Spleen (tissue), 11 donors: ENCODE measurements at regions not wholly inside any gene's neighbourhood (a gene's known extent, or its start where the extent isn't known, plus 50 kb on each side); places are given as distances from the start of the nearest gene placed in this dataset.
"Not testable (repeated sequence)": the region's sequence is repeated elsewhere in the genome, so short reads cannot be mapped to it uniquely, and the experiment has no call there.

ENCODE experiments used
- DNase-seq: peaks from one replicate; pipeline ENCODE4 v3.0.0-alpha.2; 2020
- H3K27ac ChIP-seq, 8 donors: fragments of 200-600 bp; sonication (generic) in 7 of 8; 1 replicate in 4 of 8; 2 replicates in 4 of 8; pipeline versions ENCODE4 v1.5.0 to v1.8.0; 2016 to 2021; ENCODE audit warnings: inconsistent platforms in 4 of 8, mild to moderate bottlenecking in 4 of 8, moderate library complexity in 1 of 8
- H3K27me3 ChIP-seq, 7 donors: fragments of 200-600 bp; sonication (generic) in 6 of 7; replicated peaks in 1 of 7; 1 replicate in 4 of 7; 2 replicates in 3 of 7; pipeline versions ENCODE4 v1.5.0 to v1.8.0; 2016 to 2021; ENCODE audit warnings: inconsistent platforms in 3 of 7, mild to moderate bottlenecking in 1 of 7
- H3K36me3 ChIP-seq, 6 donors: fragments of 200-600 bp; sonication (generic) in 5 of 6; 1 replicate in 4 of 6; 2 replicates in 2 of 6; pipeline versions ENCODE4 v1.5.0 to v1.8.0; 2016 to 2021; ENCODE audit warnings: inconsistent platforms in 2 of 6
- H3K4me1 ChIP-seq, 6 donors: fragments of 200-600 bp; sonication (generic) in 5 of 6; 1 replicate in 3 of 6; 2 replicates in 3 of 6; pipeline versions ENCODE4 v1.5.0 to v1.8.0; 2016 to 2021; ENCODE audit warnings: inconsistent platforms in 3 of 6
- H3K4me3 ChIP-seq, 8 donors: fragments of 200-600 bp; sonication (generic) in 7 of 8; 1 replicate in 4 of 8; 2 replicates in 4 of 8; pipeline versions ENCODE4 v1.5.0 to v1.8.0; 2016 to 2021; ENCODE audit warnings: inconsistent platforms in 4 of 8, mild to moderate bottlenecking in 4 of 8, moderate library complexity in 2 of 8
- H3K9me3 ChIP-seq, 8 donors: fragments of 200-600 bp; sonication (generic) in 7 of 8; 1 replicate in 4 of 8; 2 replicates in 4 of 8; pipeline versions ENCODE4 v1.5.0 to v1.8.0; 2016 to 2021; ENCODE audit warnings: inconsistent platforms in 4 of 8
- POLR2A ChIP-seq, 3 donors: fragments of 450-650 bp; IDR thresholded peaks; one replicate each; pipeline ENCODE4 v1.5.1; 2017; ENCODE audit warnings: antibody characterized with exemption in 3 of 3, mild to moderate bottlenecking in 1 of 3
- POLR2AphosphoS5 ChIP-seq, 3 donors: sonication (generic); formaldehyde crosslinking; IDR thresholded peaks; one replicate each; pipeline ENCODE4 v1.5.1; 2017; ENCODE audit warnings: antibody characterized with exemption in 3 of 3
- WGBS, 5 donors: extraction: QIAGEN DNeasy Blood & Tissue Kit in 3 of 5; methylation state at CpG; one replicate each; pipeline versions ENCODE4 v1.1.5 to v1.1.7; 2013 to 2018; 5-methylcytosine and 5-hydroxymethylcytosine counted together
- intact Hi-C: fragments of 100-400 bp; cut with DNase I; formaldehyde crosslinking; loops from one replicate; pipeline ENCODE4 v1.15.0; 2023; ENCODE audit warnings: low total_unique reads
- TF ChIP-seq, protein P1 (sequence below), 11 experiments: fragments of 200-600 bp in 7 of 11; fragments of 450-650 bp in 4 of 11; sonication (generic) in 4 of 11; IDR thresholded peaks in 8 of 11; conservative IDR thresholded peaks in 3 of 11; 1 replicate in 7 of 11; 2 replicates in 4 of 11; pipeline versions ENCODE4 v1.4.0 to v1.8.0; 2016 to 2021; ENCODE audit warnings: antibody characterized with exemption in 11 of 11, inconsistent platforms in 4 of 11, mild to moderate bottlenecking in 1 of 11
- donor health status: healthy with polysubstance abuse.
- donor health status: DM: no; HTN: no; CAD: no; lungs with moderate emphysema.
- donor health status: DM: no; HTN: no; CAD: no.
- donor health status: Bipolar disorder and iron deficiency.
- donor health status: healthy.
- donor health status: DM: no; HTN: no; CAD: no.
- donor health status: DM: yes; HTN: yes; CAD: no.

DNA sequence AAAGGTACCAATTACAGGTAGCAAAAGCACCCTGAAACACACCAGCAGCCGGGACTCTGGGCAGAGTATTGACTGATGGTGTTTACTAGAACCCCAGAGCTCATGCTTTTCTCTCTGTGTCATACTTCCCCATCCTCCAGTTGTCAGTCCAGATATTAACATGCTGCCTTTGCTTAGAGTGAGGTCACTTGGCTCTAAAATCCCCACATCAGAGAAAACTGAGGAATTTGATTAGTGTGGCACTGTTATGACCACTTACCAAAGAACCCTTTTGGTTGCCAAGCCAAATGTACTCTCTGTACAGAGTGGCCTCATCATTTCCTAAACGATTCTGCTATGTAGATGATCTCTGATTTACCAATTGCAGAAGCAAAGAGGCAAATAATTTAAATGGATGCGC, 80.4 kb downstream of the ABCC12 start:
- H3K27ac ChIP-seq: no peak overlapping the region
- intact Hi-C loops: no loop called here
- H3K4me3 ChIP-seq: no peak overlapping the region
- no peaks in the 10 kb centered on the region for H3K36me3 ChIP-seq
- H3K9me3 ChIP-seq: no peaks in the 10 kb centered on the region
- H3K27me3 ChIP-seq: peaks cover 0 to 17% (median 0%) of the 10 kb centered on the region in 7 donors
- 72 to 84% (median 77%) methylated on average over 3 of the region's 3 CpGs for WGBS, 5 donors
- no peak for TF ChIP-seq POLR2A (IDR thresholded peaks at IDR 0.05)
- TF ChIP-seq, protein P1, sequence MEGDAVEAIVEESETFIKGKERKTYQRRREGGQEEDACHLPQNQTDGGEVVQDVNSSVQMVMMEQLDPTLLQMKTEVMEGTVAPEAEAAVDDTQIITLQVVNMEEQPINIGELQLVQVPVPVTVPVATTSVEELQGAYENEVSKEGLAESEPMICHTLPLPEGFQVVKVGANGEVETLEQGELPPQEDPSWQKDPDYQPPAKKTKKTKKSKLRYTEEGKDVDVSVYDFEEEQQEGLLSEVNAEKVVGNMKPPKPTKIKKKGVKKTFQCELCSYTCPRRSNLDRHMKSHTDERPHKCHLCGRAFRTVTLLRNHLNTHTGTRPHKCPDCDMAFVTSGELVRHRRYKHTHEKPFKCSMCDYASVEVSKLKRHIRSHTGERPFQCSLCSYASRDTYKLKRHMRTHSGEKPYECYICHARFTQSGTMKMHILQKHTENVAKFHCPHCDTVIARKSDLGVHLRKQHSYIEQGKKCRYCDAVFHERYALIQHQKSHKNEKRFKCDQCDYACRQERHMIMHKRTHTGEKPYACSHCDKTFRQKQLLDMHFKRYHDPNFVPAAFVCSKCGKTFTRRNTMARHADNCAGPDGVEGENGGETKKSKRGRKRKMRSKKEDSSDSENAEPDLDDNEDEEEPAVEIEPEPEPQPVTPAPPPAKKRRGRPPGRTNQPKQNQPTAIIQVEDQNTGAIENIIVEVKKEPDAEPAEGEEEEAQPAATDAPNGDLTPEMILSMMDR (IDR thresholded peaks at IDR 0.05 in 8 of 11, conservative IDR thresholded peaks at IDR 0.05 in 3 of 11): no peak
- H3K4me1 ChIP-seq: no peaks in the 10 kb centered on the region
- no peak for DNase-seq

DNA sequence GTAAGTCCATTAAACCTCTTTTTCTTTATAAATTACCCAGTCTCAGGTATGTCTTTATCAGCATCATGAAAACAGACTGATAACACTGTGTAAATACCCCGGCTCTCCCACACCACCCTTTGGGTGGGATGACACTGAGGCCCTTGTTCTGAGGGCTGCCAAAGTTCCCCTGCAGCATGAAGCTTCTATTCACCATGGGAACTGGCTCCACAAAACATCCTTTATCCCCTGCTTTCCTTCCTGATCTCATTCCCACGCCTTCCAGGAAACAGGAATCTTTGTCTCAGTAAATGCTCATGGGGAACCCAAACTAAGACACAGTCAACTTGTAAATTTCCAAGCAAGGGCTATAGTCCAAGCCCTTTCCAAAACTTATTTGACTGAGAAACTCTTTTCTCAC, 88.4 kb downstream of the ABCC12 start:
- no peaks in the 10 kb centered on the region for H3K4me1 ChIP-seq
- H3K27ac ChIP-seq: no peak overlapping the region
- TF ChIP-seq, protein P1 (IDR thresholded peaks at IDR 0.05 in 8 of 11, conservative IDR thresholded peaks at IDR 0.05 in 3 of 11): no peak
- no peak for TF ChIP-seq POLR2A (IDR thresholded peaks at IDR 0.05)
- TF ChIP-seq POLR2AphosphoS5 (IDR thresholded peaks at IDR 0.05): no peak
- DNase-seq: no peak
- H3K4me3 ChIP-seq: no peak overlapping the region
- H3K9me3 ChIP-seq: peaks cover 0 to 4% (median 0%) of the 10 kb centered on the region in 8 donors
- no peaks in the 10 kb centered on the region for H3K36me3 ChIP-seq
- intact Hi-C loops: no loop called here
- H3K27me3 ChIP-seq: peaks cover 0 to 7% (median 0%) of the 10 kb centered on the region in 7 donors
- WGBS, 5 donors: 48 to 70% (median 60%) methylated on average over 2 of the region's 2 CpGs

GRCh38 chr16:48064971-48065370, 90.8 kb downstream of the ABCC12 start:
- DNase-seq: no peak
- 62 to 84% (median 69%) methylated on average over 1 of the region's 1 CpG for WGBS, 5 donors
- TF ChIP-seq, protein P1 (IDR thresholded peaks at IDR 0.05 in 8 of 11, conservative IDR thresholded peaks at IDR 0.05 in 3 of 11): no peak
- no peak for TF ChIP-seq POLR2AphosphoS5 (IDR thresholded peaks at IDR 0.05)
- TF ChIP-seq POLR2A (IDR thresholded peaks at IDR 0.05): no peak
- intact Hi-C loops: no loop called here
- peaks cover 0 to 4% (median 0%) of the 10 kb centered on the region in 8 donors for H3K9me3 ChIP-seq
- no peaks in the 10 kb centered on the region for H3K4me1 ChIP-seq
- H3K27ac ChIP-seq: no peak overlapping the region
- peaks cover 0 to 7% (median 0%) of the 10 kb centered on the region in 7 donors for H3K27me3 ChIP-seq
- no peaks in the 10 kb centered on the region for H3K36me3 ChIP-seq
- no peak overlapping the region for H3K4me3 ChIP-seq

DNA sequence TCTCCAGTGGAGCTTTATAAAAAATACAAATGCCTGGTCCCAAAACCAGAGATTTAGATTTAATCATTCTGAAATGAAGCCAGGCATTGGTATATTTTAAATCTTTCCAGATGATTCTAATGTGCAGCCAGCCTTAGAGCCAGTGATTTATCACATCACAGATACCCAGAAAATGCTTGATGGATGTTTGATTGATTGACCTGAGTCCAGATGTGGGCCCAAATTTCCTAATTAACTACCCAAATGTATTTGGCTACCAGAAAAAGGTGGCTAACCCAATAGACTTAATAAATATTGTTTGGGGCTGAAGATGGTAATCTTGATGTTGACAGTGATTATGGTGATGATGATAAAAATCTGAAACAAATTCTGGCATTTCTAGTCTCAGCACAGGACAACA, 93.1 kb downstream of the ABCC12 start:
- H3K4me1 ChIP-seq: no peaks in the 10 kb centered on the region
- peaks cover 0 to 4% (median 0%) of the 10 kb centered on the region in 8 donors for H3K9me3 ChIP-seq
- no peaks in the 10 kb centered on the region for H3K36me3 ChIP-seq
- H3K27ac ChIP-seq: no peak overlapping the region
- no peaks in the 10 kb centered on the region for H3K27me3 ChIP-seq
- TF ChIP-seq POLR2A (IDR thresholded peaks at IDR 0.05): no peak
- intact Hi-C loops: no loop called here
- no peak for DNase-seq
- H3K4me3 ChIP-seq: no peak overlapping the region

DNA sequence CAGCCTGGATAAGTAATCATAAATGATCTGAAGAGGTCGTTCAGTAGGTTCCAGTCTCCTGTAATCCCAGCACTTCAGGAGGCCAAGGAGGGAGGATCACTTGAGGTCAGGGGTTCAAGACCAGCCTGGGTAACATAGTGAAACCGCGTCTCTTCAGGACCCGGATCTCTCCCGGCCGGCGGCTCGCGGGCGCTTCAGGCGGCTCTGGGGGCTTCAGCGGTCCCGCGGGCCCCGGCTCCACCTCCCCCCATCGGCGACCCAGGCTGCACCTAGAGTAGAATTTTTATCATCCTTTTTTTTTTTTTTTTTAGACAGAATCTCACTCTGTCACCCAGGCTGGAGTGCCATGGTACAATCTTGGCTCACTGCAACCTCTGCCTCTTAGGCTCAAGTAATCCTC, 95.9 kb downstream of the ABCC12 start:
- Histone ChIP-seq H3K9me3 (peaks cover 0 to 4% (median 0%) of the 10 kb centered on the region in 8 donors), H3K4me3 (no peak overlapping the region), H3K27ac (no peak overlapping the region), H3K4me1 (peaks cover 0 to 5% (median 1%) of the 10 kb centered on the region in 6 donors), H3K36me3 (no peaks in the 10 kb centered on the region), H3K27me3 (peaks cover 0 to 9% (median 0%) of the 10 kb centered on the region in 7 donors)
- TF ChIP-seq POLR2AphosphoS5 (IDR thresholded peaks at IDR 0.05): no peak
- no peak for TF ChIP-seq POLR2A (IDR thresholded peaks at IDR 0.05)
- TF ChIP-seq, protein P1 (IDR thresholded peaks at IDR 0.05 in 8 of 11, conservative IDR thresholded peaks at IDR 0.05 in 3 of 11): no peak
- 97 to 98% (median 98%) methylated on average over 17 of the region's 17 CpGs for WGBS, 5 donors
- intact Hi-C loops: no loop called here
- DNase-seq: no peak

GRCh38 chr16:48059190-48059589, 96.6 kb downstream of the ABCC12 start:
- intact Hi-C loops, H3K4me3 ChIP-seq, H3K27ac ChIP-seq, DNase-seq, H3K9me3 ChIP-seq, H3K36me3 ChIP-seq: not testable (repeated sequence)
- WGBS, 5 donors: 95 to 98% (median 96%) methylated on average over 19 to 25 of the region's 25 CpGs
- H3K27me3 ChIP-seq: peaks cover 0 to 17% (median 0%) of the 10 kb centered on the region in 7 donors
- H3K4me1 ChIP-seq: peaks cover 0 to 12% (median 2%) of the 10 kb centered on the region in 6 donors
